Activated T-cell treated with anti-CD3 and anti-CD28 coated beads, Interleukin-2, amount 50 U/mL, for 4 hours (primary cell): ENCODE measurements at regions not wholly inside any gene's neighbourhood (a gene's known extent, or its start where the extent isn't known, plus 50 kb on each side); places are given as distances from the start of the nearest gene placed in this dataset.
A peak's percentile ranks its signal among the peaks of the same experiment; 100 is the strongest.

Source experiments
- ATAC-seq, 2 donors: fragments of 200-7000 bp; cut with Tn5 transposase; one replicate each; pipeline ENCODE4 v1.10.0; 2021
- DNase-seq: peaks from one replicate; pipeline ENCODE4 v3.0.0-alpha.2; 2020
- H3K27me3 Mint-ChIP-seq: one replicate; pipeline ENCODE4 v1.8.0; 2021; ENCODE audit warnings: low read depth, mixed read lengths
- H3K36me3 Mint-ChIP-seq: one replicate; pipeline ENCODE4 v1.8.0; 2022; ENCODE audit warnings: mixed read lengths; ENCODE audit not compliant: insufficient read depth
- H3K4me1 Mint-ChIP-seq: one replicate; pipeline ENCODE4 v1.8.0; 2021; ENCODE audit warnings: low read depth, mixed read lengths
- H3K4me3 Mint-ChIP-seq: one replicate; pipeline ENCODE4 v1.8.0; 2021; ENCODE audit warnings: mild to moderate bottlenecking, moderate library complexity, mixed read lengths
- H3K9me3 Mint-ChIP-seq: one replicate; pipeline ENCODE4 v1.8.0; 2021; ENCODE audit warnings: mixed read lengths

GRCh38 chr14:22040781-22041125 is 367.1 kb upstream of the OR4E1 start:
- Mint-ChIP-seq H3K36me3 (no peaks in the 10 kb centered on the region), H3K27me3 (no peaks in the 10 kb centered on the region), H3K4me3 (peak overlapping the region; percentile 74), H3K4me1 (peaks cover 9% of the 10 kb centered on the region), H3K9me3 (no peaks in the 10 kb centered on the region)
- DNase-seq (no peak), ATAC-seq (no peak)

- ATAC-seq (peak; percentile 81 to 93), DNase-seq (peak; percentile 22)
- Mint-ChIP-seq H3K27me3 (no peaks in the 10 kb centered on the region), H3K4me1 (peaks cover 9% of the 10 kb centered on the region), H3K9me3 (no peaks in the 10 kb centered on the region), H3K36me3 (no peaks in the 10 kb centered on the region), H3K4me3 (peak overlapping the region; percentile 74)
Measured at GRCh38 chr14:22039938-22040780, 366.5 kb upstream of the OR4E1 start.

DNA sequence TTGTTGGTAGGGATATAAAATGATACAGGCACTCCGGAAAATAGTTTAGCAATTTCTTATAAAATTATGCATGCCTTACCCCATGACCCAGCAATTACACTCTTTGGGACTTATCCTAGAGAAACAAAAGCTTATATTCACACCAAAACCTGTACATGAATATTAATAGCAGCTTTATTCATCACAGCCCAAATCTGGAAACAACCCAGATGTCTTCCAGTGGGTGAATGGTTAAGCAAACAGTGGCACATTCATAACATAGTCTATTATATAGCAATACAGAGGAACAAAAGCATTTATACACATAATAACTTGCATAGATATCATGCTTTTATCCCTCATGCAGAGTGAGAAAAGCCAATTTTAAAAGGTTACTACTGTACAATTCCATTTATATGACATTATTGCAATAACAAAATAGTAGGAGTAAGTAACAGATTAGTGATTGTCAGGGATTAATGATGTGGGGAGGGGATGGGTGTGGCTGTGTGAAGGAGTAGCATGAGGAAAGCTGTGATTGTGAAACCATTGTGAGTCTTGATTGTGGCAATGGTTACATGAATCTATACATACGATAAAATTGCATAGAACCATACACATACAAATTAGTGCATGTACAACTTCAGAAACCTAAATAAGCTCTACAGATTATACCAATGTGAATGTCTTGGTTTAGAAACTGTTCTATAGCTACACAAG is 363.1 kb upstream of the OR4E1 start:
- DNase-seq (no peak), ATAC-seq (no peak)
- H3K4me3 Mint-ChIP-seq = no peak overlapping the region
- H3K27me3 Mint-ChIP-seq = no peaks in the 10 kb centered on the region
- peaks cover 7% of the 10 kb centered on the region for H3K4me1 Mint-ChIP-seq
- no peaks in the 10 kb centered on the region for H3K36me3 Mint-ChIP-seq
- H3K9me3 Mint-ChIP-seq = no peaks in the 10 kb centered on the region

DNA sequence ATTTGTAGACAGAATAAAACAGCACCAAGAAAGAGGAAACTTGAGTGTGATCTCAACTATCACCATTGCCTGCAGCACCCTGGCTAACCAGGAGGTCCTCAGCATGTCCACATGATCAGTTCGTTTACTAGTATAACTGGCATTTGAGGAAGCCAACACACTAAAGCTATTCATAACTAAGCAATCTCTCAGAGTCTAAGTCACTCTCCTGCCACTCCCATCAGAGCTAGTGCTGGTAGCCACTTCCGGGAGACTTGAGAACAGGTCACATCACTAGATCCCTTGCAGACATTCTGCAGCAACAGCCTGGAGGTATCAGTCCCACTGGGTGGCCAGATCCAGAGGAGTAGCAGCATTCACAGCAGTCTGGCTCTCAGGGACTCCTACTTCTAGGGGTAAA is 352.9 kb upstream of the OR4E1 start:
- Mint-ChIP-seq H3K36me3 (no peaks in the 10 kb centered on the region), H3K4me3 (no peak overlapping the region), H3K9me3 (no peaks in the 10 kb centered on the region)

GRCh38 chr14:22025879-22026278 is 352.3 kb upstream of the OR4E1 start:
- H3K36me3 Mint-ChIP-seq = no peaks in the 10 kb centered on the region
- H3K9me3 Mint-ChIP-seq = no peaks in the 10 kb centered on the region
- peaks cover 2% of the 10 kb centered on the region for H3K4me1 Mint-ChIP-seq
- DNase-seq (no peak), ATAC-seq (no peak)
- H3K27me3 Mint-ChIP-seq = peaks cover 8% of the 10 kb centered on the region
- H3K4me3 Mint-ChIP-seq = no peak overlapping the region

More for the DNA sequence above, 352.9 kb upstream of the OR4E1 start:
- Mint-ChIP-seq H3K4me1 (peaks cover 2% of the 10 kb centered on the region), H3K27me3 (peaks cover 8% of the 10 kb centered on the region)
- ATAC-seq (no peak), DNase-seq (no peak)

DNA sequence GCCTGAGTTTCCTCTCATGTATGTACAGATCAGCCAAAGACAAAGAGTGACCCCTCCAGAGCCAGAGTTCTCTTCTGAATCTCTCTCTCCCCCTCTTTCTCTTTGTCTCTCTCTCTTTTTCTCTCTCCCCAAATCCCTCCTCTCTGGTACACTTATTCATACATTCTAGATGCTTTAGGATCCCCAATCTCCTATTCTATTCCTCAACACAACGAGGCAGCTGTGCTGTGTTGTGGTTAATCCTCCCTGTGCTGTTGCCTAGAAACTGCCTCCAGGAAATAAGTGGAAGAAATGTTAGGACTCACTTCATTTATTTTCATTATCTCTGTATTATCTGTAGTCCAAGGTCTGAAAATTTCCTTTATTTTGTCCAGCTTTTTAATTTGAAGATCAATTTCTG is 350.5 kb upstream of the OR4E1 start:
- Mint-ChIP-seq H3K9me3 (no peaks in the 10 kb centered on the region), H3K27me3 (peaks cover 8% of the 10 kb centered on the region), H3K4me3 (no peak overlapping the region), H3K4me1 (peaks cover 2% of the 10 kb centered on the region), H3K36me3 (no peaks in the 10 kb centered on the region)
- DNase-seq = no peak
- ATAC-seq = no peak

DNA sequence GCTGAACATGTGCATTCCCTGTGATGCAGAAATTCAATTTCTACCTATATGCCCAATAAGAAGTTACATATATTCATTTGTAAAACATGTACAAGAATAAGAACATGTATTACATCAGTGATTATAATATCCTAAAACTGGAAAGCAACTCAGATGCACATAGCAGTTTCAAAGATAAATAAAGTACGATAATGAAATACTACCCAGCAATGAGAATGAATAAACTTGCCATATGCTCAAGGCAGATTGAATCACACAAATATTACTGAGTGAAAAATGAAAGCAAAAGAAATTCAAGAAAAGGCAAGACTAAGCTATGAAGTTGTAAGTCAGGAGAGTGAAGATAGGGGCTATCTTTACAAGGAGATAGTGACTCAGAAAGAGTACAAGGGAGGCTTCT is 345.3 kb upstream of the OR4E1 start:
- no peaks in the 10 kb centered on the region for H3K36me3 Mint-ChIP-seq
- H3K27me3 Mint-ChIP-seq = peaks cover under 1% of the 10 kb centered on the region

GRCh38 chr14:22012452-22012851 is 338.8 kb upstream of the OR4E1 start:
- ATAC-seq (no peak), DNase-seq (no peak)
- Mint-ChIP-seq H3K36me3 (no peaks in the 10 kb centered on the region), H3K9me3 (no peaks in the 10 kb centered on the region), H3K4me1 (peaks cover 6% of the 10 kb centered on the region), H3K27me3 (no peaks in the 10 kb centered on the region), H3K4me3 (no peak overlapping the region)

More for the DNA sequence above, 345.3 kb upstream of the OR4E1 start:
- no peak overlapping the region for H3K4me3 Mint-ChIP-seq
- H3K4me1 Mint-ChIP-seq = no peaks in the 10 kb centered on the region
- H3K9me3 Mint-ChIP-seq = no peaks in the 10 kb centered on the region
- DNase-seq (no peak), ATAC-seq (no peak)

DNA sequence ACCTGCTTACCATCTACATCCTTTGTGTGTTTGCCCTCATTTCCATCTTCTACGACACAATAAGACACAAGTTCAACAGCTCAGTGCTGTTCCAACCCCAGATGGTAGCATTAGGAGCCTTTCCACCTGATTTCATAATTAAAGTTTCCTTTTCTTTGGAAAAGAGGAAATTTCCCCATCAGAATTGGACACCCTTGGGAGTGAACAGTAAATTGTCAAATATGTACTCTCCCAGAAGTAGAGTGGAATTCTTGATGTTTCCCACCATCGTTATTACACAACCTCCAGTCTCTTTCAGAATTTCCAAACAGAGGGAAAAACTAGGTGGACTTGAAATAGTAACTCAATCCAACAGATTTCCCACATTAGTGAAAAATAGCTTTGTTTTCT is 337.6 kb upstream of the OR4E1 start:
- Mint-ChIP-seq H3K36me3 (no peaks in the 10 kb centered on the region), H3K4me1 (peaks cover 12% of the 10 kb centered on the region), H3K4me3 (no peak overlapping the region), H3K9me3 (no peaks in the 10 kb centered on the region), H3K27me3 (no peaks in the 10 kb centered on the region)
- DNase-seq (no peak), ATAC-seq (no peak)

DNA sequence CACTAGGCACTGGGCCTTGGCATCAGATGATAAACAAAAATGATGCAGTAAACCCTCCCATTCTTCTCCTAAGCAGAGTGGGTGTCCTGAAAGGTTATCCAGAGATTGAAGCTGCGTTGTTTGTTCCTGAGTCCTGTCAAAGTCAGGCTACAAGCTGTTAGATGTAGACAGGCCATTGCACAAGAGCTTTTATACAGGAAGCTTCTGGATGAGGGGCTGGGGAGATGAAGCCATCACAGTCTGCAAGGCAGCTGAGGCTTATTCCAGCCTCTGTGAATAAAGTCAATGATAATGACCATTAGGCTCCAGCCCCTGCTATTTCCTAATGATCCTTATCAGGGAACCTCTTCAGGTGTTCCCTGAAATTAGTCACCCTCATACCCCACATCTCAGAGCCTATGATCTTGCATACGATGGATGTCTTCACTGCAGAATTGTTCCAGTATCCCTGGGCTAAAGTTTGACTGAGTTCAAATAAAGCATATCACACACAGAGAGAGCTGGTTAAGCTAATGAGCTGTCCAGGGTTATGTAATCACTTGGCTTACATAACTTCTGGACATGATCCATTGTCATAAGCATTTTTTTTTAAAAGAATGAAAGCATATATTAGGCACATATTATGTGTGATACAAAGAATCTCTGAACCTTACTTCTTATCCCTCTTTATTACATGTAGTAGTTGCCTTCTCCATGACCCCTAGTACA is 337.1 kb upstream of the OR4E1 start:
- Mint-ChIP-seq H3K9me3 (no peaks in the 10 kb centered on the region), H3K36me3 (no peaks in the 10 kb centered on the region), H3K27me3 (no peaks in the 10 kb centered on the region), H3K4me1 (peaks cover 12% of the 10 kb centered on the region), H3K4me3 (no peak overlapping the region)
- ATAC-seq = no peak
- no peak for DNase-seq

GRCh38 chr14:22008766-22009165 is 335.1 kb upstream of the OR4E1 start:
- DNase-seq (no peak), ATAC-seq (no peak)
- no peaks in the 10 kb centered on the region for H3K9me3 Mint-ChIP-seq
- H3K27me3 Mint-ChIP-seq = no peaks in the 10 kb centered on the region
- H3K36me3 Mint-ChIP-seq = no peaks in the 10 kb centered on the region
- no peak overlapping the region for H3K4me3 Mint-ChIP-seq
- peaks cover 12% of the 10 kb centered on the region for H3K4me1 Mint-ChIP-seq

GRCh38 chr14:22007784-22008412 is 334.3 kb upstream of the OR4E1 start:
- H3K9me3 Mint-ChIP-seq = no peaks in the 10 kb centered on the region
- ATAC-seq = peak in 1 of 2 donors; percentile 34
- H3K36me3 Mint-ChIP-seq = no peaks in the 10 kb centered on the region
- peaks cover 19% of the 10 kb centered on the region for H3K4me1 Mint-ChIP-seq
- DNase-seq = peak; percentile 5
- H3K27me3 Mint-ChIP-seq = no peaks in the 10 kb centered on the region
- H3K4me3 Mint-ChIP-seq = peak overlapping the region; percentile 60

- Mint-ChIP-seq H3K36me3 (no peaks in the 10 kb centered on the region), H3K4me1 (peaks cover 22% of the 10 kb centered on the region), H3K9me3 (no peaks in the 10 kb centered on the region), H3K4me3 (peak overlapping the region; percentile 60), H3K27me3 (no peaks in the 10 kb centered on the region)
- DNase-seq (no peak), ATAC-seq (peak; percentile 26 to 47)
Measured at GRCh38 chr14:22007363-22007762, 333.7 kb upstream of the OR4E1 start.

DNA sequence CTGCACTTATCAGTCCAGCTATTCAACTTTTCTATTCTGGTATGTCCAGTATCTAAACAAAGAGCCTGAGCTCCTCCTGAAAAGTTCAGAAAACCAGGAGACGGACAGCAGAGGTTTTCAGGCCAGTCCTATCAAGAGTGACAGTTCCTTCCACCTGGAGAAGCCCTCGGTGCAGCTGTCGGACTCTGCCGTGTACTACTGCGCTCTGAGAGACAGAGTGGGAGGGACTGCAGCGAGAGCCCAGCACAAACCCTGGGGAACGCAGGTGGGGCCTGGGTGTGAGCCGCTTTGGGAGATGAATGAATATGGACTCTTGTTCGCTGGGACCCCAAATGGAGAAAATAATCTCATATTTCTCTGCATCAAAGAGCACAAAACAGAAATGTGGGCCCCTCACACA is 329.8 kb upstream of the OR4E1 start:
- H3K27me3 Mint-ChIP-seq = no peaks in the 10 kb centered on the region

More for the DNA sequence above, 329.8 kb upstream of the OR4E1 start:
- DNase-seq (peak; percentile 8), ATAC-seq (peak; percentile 33 to 41)
- Mint-ChIP-seq H3K36me3 (no peaks in the 10 kb centered on the region), H3K9me3 (no peaks in the 10 kb centered on the region), H3K4me1 (peaks cover 26% of the 10 kb centered on the region), H3K4me3 (peak overlapping the region; percentile 77)
